SIG-M5 treated with dmso at 0.1 percent for 504 hours (cell line): ENCODE measurements at regions not wholly inside any gene's neighbourhood (a gene's known extent, or its start where the extent isn't known, plus 50 kb on each side); places are given as distances from the start of the nearest gene placed in this dataset.
"Not testable (repeated sequence)": the region's sequence is repeated elsewhere in the genome, so short reads cannot be mapped to it uniquely, and the experiment has no call there.

Experiments
- DNase-seq: peaks from one replicate; lab custom pipeline; 2025; ENCODE audit not compliant: unreplicated experiment; lab: John Stamatoyannopoulos, UW

DNA sequence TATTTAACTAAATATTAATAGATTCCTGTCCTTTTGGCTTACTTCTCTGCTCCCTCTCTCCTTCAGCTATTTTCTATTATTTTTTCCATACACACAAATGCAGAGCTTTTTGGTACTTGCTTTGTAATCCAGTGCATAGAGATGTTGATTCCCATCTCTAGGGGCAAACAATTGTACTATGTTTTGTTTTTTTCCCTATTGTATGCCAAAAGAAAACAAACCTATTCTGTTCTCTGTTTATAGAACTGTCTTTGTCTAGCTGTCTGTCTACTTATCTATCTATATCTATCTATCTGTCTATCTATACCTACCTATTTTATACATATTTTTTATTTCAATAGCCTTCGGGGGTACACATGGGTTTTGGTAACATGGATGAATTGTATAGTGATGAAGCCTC lies 121.6 kb upstream of the LIFR start:
- no peak for DNase-seq

DNA sequence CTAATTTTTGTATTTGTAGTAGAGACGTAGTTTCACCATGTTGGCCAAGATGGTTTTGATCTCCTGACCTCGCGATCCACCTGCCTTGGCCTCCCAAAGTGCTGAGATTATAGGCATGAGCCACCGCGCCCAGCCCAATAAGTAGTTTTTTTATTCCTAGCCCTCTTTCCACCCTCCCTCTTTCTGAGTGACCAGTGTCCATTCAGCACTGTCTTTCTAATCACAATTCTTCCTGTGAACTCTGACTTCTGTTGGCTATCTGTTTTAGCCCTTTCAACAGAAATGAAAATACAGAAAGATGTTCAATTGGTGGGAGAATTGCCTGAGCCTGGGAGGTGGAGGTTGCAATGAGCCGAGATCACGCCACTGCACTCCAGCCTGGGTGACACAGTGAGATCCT lies 122.3 kb upstream of the LIFR start:
- not testable (repeated sequence) for DNase-seq

DNA sequence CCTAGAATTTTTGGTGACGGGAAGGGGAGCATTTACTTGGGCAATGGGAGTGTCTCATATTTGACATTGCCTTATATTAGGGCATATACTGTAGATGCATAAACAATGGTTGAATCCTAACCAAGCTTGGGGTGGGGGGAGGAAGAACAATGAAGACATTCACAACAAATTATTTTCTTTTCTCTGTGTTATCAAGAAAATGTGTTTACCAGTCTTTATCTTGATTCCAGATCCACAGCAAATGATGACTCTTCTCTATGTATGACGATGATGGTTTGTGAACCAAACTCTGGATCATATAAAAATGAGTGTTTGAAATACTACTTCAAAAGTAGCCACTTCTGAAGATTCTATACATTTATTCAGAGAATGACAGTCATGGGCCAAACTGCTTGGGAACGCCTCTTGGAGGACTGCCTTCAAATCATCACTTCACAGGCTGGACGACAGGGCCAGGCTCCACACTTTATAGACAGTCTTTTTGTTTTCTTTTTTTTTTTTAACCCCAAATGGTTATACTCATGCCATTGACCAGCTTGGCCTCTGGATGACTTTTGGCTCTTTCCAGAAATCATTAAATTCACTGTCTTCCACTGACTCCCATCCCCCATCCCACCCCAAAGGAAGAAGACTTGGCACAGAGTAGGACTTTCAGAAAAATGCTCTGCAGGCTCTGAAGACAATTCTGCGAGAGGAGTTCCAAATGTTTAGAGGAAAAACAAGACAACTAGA lies 123.8 kb upstream of the LIFR start:
- DNase-seq, result no peak

DNA sequence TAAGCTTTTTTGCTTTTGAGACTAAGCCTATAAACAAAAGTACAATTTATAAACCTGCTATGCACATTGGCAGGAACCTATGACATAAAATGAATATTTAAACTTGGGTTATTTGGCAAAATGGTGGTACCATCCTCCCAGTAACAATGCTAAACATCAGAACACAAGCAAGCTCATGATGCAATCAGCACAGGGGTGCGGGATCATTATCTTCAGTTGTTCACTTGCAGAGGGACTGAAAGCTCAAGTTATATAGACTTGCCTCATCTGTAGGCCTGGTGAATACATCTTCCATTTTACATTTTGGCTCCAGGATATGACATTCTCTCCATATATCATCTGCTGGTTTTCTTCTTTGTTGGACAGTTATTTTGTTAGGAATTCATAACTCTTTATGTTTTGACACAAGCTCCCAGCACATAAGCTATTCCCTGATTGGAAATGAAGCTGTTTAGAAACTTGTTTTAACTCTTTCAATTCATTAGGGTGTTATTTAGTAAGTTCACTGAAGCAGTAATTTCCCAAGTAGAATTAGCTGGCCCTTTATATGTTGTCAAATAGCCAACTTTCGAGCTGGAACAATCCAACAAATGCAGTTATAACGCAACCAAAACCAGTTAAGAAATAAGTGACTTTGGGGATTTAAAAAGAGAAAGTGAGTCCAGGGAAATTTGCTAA lies 124.7 kb upstream of the LIFR start:
- no peak for DNase-seq

DNA sequence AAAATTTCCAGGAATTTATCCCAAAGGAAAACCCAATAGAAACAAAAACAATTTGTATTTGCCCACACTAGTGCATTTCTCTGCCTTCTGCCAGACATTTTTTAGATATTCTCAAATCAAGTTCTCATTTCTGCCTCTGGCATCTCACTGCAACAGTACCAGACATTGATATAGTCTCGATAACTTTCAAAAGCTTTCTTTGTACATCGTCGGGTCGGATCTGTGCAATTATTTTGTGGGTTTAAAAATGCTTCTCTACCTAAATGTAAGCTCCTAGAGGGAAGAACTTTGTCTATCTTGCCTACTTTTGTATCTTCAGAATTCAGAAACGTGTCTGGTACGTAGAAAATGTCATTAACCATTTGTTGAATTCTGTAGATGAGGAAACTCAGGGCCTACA lies 125.5 kb upstream of the LIFR start:
- no peak for DNase-seq

DNA sequence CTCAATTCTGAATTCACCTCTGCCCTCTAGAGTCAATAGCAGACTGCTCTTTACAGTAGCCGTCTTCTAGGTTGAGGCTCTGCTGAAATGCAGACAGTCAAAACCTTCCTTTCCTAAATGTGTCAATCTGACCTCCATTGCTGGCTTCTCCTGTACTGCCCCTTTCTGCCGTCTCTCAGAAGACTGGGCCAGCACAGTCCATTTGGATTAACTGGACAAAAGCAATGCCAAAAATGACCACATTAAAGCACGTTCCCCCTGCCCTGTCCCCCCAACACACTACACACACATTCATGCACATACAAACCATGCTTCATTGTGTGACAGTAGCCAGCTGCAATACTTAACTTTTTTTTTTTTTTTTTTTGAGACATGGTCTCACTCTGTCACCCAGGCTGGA lies 130.2 kb upstream of the LIFR start:
- no peak for DNase-seq

DNA sequence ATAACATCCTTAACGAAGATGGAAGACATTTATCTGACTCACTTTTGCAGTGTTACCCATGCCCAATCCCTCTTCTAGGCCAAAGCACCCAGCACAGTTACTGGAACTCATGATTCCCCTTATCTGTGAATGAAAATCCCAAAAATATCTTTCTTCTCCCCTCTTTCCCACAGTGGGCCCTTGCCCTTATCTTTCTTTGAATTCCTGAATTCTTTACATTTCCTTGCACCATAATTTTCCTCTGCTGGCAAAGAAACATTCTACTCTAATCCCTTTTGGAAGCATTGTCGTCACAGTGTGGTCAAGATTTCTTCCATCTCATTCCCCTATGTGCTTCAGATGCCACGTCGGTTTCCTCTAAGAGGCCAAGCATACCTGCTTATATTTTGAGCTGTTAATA lies 135.9 kb upstream of the LIFR start:
- DNase-seq, result no peak

DNA sequence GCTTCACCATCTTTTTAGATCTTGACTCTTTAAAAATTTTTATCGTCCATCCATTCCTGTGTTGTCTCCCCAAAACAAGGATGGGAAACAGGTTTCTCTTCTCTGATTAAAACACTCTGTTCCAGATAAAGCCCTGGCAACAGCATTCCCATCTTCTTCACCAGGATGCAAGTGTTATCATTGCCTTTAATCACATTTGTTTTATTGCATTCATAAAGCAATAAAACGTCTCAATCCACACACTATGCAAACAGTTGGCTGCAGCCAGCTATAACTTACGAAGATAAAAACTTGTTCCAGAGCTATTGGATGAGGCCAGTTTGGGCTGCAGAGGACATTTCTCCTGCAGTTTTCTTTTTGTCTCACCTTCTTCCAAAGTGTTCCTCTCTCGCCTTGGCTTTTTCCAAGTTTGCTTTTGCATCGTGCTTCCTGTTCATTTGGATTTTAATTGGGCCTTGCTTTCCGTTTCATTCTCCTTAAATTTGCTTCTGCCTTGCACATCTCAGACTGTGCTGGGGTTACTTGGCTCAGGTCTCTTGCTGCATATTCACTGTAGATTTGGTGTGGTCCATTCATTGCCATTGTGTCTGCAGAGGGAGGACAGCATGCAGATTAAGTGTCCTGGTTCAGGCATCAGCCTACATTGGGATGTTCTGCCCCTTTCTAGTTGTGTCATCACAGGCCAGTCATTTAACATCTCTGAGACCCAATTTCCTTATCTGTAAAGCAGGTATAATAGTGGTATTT lies 136.5 kb upstream of the LIFR start:
- no peak for DNase-seq

DNA sequence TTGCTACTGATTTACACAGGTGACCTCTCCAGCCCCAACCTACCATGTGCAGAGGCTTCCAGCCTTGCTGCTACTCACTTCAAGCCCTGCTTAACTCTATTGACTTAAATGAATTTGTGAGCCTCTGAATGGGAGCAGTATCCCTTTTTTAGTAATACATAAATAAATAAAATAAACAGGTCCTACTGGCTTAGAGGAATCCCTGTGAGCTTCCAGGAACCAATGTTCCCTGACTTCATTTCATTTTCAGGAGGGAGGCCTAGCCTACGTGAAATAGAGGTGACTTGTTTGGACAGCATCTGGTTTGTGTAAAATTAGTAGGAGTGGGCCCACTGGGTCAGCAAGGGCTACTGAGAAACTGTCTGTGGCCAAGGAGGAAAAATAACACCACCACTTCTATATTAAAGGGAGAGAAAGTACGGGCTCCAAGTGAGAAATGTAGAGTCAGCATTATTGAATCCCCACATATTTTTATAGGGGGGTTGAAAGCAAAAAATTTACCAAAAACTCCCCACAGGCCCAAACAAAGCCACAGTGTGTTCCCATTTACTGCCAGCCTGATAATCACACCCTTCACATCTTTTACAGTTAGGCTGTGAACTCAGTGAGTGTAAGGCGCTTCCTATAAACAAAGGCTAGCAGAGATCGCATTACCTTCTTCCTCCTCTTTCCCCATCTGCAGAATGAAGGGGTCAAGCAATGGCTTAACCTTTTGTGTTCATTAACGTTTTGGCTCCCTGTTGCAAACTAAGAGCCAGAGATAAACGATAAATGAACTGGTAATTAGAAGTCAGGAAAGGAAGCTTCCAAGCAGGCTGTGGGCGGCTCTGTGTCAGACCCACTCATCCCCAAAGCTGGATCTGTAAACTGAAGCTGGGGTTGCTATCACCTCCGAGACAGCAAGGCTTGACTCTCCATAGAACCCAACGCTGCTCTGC lies 138.8 kb upstream of the LIFR start:
- DNase-seq, result no peak

DNA sequence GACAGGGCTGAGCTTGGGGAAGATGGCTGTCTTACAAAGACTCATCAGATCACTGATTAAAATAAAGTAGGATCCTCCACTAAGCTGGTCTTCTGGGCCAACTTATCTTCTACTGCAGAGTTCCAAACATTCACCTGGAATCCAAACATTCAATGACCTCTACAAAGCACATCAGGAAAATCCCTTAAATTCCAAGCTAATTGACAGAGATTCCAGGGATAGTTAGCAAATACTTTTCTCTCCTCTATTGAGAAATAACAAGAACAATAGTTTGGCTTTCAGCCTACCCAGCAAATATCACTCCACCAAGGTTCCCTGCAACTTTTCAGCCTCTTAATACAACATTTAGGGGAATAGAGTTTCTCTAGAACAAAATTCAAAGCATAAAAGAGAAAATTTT lies 140.6 kb upstream of the LIFR start:
- no peak for DNase-seq

DNA sequence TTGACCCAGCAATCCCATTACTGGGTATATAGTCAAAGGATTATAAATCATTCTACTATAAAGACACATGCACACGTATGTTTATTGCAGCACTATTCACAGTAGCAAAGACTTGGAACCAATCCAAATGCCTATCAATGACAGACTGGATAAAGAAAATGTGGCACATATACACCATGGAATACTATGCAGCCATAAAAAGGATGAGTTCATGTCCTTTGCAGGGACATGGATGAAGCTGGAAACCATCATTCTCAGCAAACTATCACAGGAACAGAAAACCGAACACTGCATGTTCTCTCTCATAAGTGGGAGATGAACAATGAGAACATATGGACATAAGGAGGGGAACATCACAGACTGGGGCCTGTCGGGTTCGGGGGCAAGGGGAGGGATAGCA lies 140.3 kb upstream of the OSMR start:
- not testable (repeated sequence) for DNase-seq

DNA sequence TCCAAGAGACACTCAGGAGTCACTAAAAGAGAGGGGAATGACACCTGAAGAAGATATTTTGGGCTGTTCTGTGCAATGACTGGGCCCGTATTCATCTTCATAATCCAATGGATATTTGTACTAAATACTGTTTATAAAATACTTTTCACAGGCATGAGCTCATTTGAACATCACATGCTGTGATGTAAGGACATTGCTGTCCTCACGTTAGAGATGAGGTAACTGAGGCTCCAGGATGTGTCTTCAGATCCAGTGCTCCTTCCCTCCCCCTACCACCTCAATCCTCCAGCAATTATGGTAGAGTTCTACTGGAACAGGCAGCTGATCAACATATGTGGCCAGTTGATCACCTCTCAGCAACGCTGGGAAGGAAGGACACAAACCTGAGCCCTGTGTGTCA lies 139.4 kb upstream of the OSMR start:
- DNase-seq, result no peak

DNA sequence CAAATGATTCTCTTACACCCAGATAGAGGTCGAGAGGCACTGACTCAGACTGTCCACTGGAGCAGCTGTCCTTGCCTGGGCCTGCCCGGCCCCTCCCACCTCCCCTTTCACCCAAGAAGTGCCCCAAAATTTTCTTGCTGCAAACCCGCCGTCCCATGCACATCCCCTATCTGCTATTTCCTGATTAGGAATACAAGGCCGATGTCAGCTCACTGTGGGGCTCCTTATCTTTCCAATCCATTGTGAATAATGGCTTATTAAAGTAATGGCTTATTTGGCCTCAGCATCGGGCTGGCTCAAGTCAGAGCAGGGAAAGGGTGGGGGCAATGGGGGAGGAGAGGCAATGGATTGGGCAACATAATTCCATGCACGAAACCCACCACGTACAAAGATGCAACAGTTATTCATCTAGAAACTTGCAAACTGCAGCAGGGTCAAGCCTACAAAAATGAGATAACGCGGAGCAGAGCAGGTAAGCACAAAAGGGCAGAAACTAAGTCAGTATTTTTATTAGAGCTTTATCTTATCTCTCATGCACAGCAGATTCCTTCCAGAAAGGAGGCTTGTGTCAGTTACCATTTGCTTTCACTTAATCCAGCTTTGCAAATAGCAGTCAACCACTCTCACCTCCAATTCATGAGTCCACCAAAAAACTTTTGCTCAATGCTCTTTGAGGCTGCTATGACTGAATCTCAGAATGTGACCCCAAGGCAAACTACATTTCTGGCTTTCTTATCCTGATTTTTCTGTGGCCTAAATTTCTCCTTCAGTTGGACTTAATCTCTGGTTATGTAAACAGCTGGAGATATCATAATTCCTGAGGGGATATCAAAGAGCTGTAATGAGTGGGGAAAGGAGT lies 138.2 kb upstream of the OSMR start:
- DNase-seq, result no peak

DNA sequence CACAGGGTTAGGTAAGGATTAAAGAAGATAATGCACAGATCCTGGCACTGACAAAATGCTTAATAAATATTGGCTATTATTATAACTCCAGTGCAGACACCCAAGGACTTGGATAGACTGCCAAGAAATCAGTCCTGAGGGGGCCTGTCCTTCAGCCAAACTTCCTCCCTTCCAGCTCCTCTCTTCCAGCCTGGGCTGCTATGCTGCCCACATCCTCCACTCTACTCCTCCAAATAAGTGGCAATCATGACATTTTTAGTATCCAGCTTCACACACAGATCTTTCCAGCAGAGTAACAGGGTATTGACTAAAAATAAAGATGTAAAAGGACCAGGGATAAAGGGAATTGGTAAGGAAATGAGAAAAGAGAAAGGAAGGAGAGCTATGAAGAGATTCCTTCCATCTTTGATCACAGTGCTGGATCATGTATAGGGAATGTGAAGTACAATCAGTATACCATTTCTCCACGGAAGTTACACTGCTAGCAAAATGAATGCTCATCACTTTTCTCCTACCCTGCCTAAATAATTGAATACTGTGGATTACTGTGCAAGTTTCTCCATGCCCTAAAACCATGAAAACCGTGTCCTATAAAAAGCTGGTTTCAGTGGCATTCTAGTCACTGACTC lies 136.0 kb upstream of the OSMR start:
- DNase-seq, result no peak

DNA sequence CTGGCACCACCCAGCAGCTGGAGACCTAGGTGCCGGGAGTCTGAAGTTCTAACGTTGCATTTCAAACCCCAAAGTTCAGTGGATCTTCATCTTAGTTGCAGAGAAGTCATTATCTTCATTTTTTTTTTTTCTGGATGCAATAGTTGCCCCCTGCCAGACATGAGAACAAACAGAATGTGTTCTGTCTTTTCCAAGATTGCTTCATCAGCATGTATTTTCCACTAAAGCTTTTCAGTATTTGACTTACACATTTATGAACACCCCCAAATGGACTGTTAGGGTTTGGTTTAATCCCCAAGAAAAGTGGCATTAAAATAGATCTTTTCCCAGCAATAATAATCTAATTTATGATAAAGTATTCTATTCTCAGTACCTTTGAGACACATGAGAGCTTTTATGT lies 135.2 kb upstream of the OSMR start:
- no peak for DNase-seq

DNA sequence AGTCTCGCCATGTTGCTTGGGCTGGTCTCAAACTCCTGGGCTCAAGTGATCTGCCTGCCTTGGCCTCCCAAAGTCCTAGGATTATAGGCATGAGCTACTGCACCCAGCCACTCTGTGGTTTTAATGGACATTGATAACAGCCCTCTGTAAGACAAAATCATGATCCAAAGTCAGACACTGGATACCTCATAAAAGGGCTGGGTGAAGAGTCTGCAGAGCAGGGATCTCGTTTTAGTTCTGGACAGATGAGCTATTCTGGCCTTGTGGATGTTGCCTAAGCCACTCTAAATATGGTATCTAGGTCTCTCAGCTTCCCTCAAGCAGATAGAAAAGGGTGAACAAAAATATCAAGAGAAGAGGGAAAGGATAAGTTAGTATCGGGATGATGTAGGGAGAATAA lies 133.4 kb upstream of the OSMR start:
- DNase-seq, result no peak

DNA sequence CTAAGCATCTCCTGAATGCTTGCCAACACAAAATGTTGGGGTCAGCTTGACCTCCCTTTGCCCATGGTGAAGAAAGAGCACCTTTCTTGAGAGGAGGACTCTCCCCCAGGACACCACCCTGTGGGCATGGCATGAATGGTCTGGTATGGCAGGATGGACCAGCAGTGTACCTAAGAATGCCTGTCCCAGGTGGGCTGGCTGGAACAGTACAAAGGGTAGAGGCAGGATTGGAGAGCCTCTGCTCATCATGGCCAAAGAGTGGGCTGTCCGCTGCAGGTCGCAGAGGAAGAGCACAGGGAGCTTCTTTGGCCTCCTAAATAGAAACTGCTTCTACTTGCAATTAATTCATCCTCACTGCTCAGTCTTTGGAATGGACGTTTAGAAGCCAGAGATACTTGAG lies 131.6 kb upstream of the OSMR start:
- no peak for DNase-seq

DNA sequence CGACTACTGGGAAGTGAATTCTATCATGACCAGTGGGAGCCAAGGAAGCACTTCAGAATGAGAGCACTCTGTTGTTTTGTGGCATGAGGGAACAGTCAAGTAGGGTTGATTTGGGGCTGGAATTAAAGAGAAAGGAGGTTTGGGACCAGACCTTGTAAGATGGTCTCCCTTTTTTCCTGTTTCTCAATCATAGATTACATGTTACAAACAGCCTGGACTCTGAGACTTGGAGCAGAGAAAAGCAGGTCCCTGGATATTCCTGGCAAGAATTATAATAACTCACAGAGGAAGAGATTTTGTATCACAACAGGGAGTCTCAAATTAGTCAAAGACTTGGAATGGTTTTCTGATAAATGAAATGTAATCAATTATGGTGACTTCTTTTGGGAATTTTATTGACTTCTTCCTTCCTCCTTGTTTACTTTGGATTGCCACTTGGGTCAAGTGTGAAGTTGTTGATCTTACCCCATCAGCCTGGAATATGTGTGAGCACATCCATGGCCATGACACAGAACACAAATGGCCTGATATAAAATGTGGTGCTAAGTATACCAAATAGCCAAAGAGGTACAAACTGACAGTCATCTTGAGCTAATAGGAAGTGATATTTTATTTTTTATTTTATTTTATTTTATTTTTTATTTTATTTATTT lies 131.0 kb upstream of the OSMR start:
- DNase-seq, result no peak

DNA sequence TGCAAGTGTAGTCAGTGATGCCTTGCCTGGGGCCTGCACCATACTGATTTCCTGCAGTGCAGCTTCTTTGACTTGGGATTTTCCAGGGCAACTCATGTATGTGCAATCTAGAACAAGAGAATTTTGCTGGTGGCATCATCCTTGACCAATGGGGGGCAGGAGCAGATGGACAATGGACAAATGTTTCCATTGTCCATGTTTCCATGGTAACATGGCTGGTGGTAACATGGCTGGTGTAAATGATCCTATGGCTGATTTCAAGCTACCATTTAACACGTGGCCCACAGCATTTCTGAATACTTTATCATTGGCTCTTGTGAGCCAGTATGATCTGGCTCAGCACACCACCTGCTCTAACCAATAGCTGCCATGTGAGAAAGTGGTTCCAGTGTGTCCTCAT lies 130.1 kb upstream of the OSMR start:
- DNase-seq, result no peak
